Cardiac fibroblast (primary cell): ENCODE measurements at regions not wholly inside any gene's neighbourhood (a gene's known extent, or its start where the extent isn't known, plus 50 kb on each side); places are given as distances from the start of the nearest gene placed in this dataset.
"Not testable (repeated sequence)": the region's sequence is repeated elsewhere in the genome, so short reads cannot be mapped to it uniquely, and the experiment has no call there.

Source experiments
- DNase-seq, 2 donors: peaks; one replicate each; pipeline versions ENCODE4 v3.0.0 to v3.0.0-alpha.2; 2010; ENCODE audit warnings: low read depth in 2 of 2
- H3K4me3 ChIP-seq, 2 donors: replicated peaks in 1 of 2; 1 replicate in 1 of 2; 2 replicates in 1 of 2; pipeline ENCODE4 v1.5.1; 2011; ENCODE audit warnings: low read depth in 2 of 2, low read length in 2 of 2, mild to moderate bottlenecking in 2 of 2, moderate library complexity in 1 of 2
- TF ChIP-seq, protein P1 (sequence below): IDR thresholded peaks from one replicate; pipeline ENCODE4 v1.5.1; 2011; ENCODE audit warnings: low read depth, mild to moderate bottlenecking, low read length, inconsistent platforms

DNA sequence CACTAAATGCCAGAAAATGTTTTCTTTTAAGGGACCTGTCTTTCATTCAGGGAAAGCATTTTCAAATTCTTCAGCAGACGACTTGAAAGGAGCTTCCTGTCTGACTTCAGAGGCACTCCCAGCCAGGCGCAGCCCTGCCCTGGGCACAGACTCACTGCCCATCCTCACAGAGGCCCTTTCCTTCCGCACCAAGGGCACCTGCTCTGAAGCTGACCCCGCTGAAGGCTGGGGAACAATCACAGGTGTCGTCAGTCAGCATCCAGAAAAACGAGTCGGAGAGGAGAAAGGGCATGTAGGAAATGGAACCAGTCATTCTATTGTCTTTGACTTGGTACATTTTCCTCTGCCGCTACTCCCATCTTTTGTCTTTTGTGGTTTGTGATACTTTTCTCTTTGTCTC lies 125.3 kb upstream of the PARD3 start:
- H3K4me3 ChIP-seq: no peak overlapping the region
- TF ChIP-seq, protein P1, sequence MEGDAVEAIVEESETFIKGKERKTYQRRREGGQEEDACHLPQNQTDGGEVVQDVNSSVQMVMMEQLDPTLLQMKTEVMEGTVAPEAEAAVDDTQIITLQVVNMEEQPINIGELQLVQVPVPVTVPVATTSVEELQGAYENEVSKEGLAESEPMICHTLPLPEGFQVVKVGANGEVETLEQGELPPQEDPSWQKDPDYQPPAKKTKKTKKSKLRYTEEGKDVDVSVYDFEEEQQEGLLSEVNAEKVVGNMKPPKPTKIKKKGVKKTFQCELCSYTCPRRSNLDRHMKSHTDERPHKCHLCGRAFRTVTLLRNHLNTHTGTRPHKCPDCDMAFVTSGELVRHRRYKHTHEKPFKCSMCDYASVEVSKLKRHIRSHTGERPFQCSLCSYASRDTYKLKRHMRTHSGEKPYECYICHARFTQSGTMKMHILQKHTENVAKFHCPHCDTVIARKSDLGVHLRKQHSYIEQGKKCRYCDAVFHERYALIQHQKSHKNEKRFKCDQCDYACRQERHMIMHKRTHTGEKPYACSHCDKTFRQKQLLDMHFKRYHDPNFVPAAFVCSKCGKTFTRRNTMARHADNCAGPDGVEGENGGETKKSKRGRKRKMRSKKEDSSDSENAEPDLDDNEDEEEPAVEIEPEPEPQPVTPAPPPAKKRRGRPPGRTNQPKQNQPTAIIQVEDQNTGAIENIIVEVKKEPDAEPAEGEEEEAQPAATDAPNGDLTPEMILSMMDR: no peak
- DNase-seq: no peak

DNA sequence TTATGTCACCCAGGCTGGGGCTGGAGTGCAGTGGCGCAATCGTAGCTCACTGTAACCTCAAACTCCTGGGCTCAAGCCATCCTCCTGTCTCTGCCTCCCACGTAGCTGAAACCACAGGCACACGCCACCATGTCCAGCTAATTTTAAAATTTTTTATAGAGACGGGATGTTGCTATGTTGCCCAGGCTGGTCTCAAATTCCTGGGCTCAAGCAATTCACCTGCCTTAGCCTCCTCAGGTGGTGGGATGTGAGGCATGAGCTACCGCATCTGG lies 123.2 kb upstream of the PARD3 start:
- DNase-seq: peak; percentile 51 to 65
- no peak overlapping the region for H3K4me3 ChIP-seq
- TF ChIP-seq, protein P1: no peak

DNA sequence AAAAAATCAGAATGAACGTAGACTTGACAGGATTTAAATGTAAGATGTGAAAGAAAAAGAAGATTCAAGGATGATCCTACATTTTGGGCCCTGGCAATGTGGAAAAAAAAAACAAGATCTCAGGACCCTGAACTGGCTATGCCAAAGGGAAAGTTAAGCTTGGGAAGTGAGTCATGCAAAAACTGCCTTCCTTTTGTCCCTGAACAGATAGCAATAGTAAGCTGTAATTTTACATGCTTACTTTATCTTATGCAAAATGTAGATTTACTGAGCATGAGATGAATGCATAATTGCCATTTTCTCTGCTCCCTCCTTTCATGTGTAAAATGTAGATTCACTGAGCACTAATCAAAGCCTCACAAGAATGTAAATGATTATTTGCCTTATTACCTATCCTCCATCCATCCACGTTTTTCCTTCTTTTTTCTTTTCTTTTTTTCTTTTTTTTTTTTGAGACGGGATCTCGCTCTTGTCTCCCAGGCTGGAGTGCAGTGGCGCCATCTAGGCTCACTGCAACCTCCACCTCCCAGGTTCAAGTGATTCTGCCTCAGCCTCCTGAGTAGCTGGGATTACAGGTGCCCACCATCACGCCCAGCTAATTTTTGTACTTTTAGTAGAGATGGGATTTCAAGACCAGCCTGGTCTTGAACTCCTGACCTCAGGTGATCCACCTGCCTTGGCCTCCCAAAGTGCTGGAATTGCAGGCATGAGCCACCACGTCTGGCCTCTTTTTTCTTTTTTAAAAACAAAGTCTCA lies 122.7 kb upstream of the PARD3 start:
- TF ChIP-seq, protein P1: peak; percentile 13
- H3K4me3 ChIP-seq: not testable (repeated sequence)
- DNase-seq: peak; percentile 25 to 68

DNA sequence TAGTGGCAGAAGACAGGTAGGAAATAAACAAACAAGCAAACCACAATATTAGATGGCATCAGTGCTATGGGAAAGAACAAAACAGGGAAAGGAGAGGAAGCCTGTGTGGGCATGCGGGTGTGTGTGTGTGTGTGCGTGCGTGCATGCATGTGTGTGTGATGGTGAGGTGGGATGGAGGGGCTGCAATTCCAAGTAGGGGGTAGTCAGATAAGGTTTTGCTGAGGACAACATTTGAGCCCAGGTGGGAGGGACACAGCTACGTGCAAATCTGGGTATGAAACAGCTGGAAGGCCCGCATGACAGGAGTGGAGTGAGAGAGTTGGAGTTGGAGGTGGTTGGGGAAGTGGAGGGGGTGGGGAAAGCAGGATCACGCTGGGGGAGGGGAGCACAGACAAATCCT lies 121.0 kb upstream of the PARD3 start:
- no peak for DNase-seq
- TF ChIP-seq, protein P1: no peak
- H3K4me3 ChIP-seq: no peak overlapping the region

DNA sequence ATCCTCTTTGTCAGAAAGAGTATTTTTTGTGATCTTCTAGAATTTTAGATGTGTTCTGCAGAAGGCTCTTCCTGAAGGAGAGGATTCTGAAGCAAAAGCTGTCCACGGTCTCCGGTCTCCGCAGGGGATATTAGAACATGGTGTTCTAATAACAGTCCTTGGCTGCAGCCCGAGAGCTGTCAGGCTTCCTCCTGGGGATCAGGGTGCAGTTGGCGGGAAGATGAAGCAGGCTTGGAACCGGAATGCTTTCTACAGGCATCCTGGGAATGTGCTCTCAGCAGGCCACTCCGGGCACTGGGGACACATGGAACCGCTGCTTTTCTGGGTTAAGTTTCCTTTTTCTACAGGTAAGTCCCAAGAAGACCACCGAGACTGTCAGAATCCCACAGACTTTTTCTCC lies 118.6 kb upstream of the PARD3 start:
- H3K4me3 ChIP-seq: no peak overlapping the region
- DNase-seq: peak; percentile 14 to 63
- TF ChIP-seq, protein P1: no peak

DNA sequence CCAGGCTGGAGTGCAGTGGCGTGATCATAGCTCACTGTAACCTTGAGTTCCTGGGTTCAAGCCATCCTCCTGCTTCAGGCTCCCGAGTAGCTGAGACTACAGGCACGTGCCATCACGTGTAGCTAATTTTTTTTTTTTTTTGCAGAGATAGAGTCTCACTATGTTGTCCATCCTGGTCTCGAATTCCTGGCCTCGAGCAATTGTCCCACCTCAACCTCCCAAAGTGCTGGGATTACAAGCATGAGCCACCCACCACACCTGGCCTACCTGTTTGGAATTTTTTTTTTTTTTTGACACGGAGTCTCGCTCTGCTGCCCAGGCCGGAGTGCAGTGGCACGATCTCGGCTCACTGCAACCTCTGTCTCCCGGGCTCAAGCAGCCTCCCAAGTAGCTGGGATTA lies 117.1 kb upstream of the PARD3 start:
- no peak for DNase-seq
- no peak overlapping the region for H3K4me3 ChIP-seq
- TF ChIP-seq, protein P1: no peak

DNA sequence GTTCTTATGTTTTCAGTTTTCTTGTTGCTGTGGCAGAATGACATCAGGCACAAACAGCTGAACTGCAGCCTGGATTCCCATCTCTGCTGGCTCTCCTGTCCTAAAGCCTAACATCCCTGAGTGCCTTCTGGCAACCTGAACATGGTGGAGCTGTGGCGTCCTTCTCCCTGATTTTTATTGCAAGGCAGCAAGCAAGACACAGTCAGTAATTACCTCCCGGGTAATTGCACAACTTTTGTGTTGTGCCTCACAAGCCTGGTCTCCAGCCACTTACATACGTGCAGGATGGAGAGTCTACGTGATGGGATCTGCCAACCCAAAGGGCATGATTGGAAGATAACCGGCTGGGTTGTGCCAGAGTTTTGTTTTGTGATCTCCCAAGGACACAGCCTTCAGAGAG lies 116.1 kb upstream of the PARD3 start:
- TF ChIP-seq, protein P1: no peak

More for the DNA sequence above, 116.1 kb upstream of the PARD3 start:
- H3K4me3 ChIP-seq: no peak overlapping the region
- DNase-seq: no peak
